ENCODE measurements at regions not wholly inside any gene's neighbourhood (a gene's known extent, or its start where the extent isn't known, plus 50 kb on each side); places are given as distances from the start of the nearest gene placed in this dataset.

- DNase-seq (ENCODE audit: low read depth): no peak
These were observed 258.4 kb downstream of the BCL11A start for GRCh38 chr2:60294901-60295635.

GRCh38 chr2:60292242-60292641 is 261.2 kb downstream of the BCL11A start:
- DNase-seq (ENCODE audit: low read depth): no peak

- no peak for DNase-seq (ENCODE audit: low read depth)
These were observed 262.9 kb downstream of the BCL11A start for GRCh38 chr2:60290509-60290908.

GRCh38 chr2:60285626-60286316 is 267.7 kb downstream of the BCL11A start:
- no peak for DNase-seq (ENCODE audit: low read depth)

GRCh38 chr2:60283626-60284025 is 269.8 kb downstream of the BCL11A start:
- DNase-seq (ENCODE audit: low read depth): no peak

GRCh38 chr2:60282886-60283285 is 270.6 kb downstream of the BCL11A start:
- DNase-seq (ENCODE audit: low read depth): no peak

GRCh38 chr2:60281730-60282129 is 271.7 kb downstream of the BCL11A start:
- no peak for DNase-seq (ENCODE audit: low read depth)

GRCh38 chr2:60280238-60280637 is 273.2 kb downstream of the BCL11A start:
- DNase-seq (ENCODE audit: low read depth): no peak

GRCh38 chr2:60278906-60279305 is 274.5 kb downstream of the BCL11A start:
- no peak for DNase-seq (ENCODE audit: low read depth)

GRCh38 chr2:60275958-60276357 is 277.5 kb downstream of the BCL11A start:
- DNase-seq (ENCODE audit: low read depth): no peak

GRCh38 chr2:60273836-60274235 is 279.6 kb downstream of the BCL11A start:
- DNase-seq (ENCODE audit: low read depth): no peak

- no peak for DNase-seq (ENCODE audit: low read depth)
These were observed 281.7 kb downstream of the BCL11A start for GRCh38 chr2:60271713-60272112.

GRCh38 chr2:60271131-60271530 is 282.3 kb downstream of the BCL11A start:
- DNase-seq (ENCODE audit: low read depth): no peak

GRCh38 chr2:60268661-60269060 is 284.8 kb downstream of the BCL11A start:
- no peak for DNase-seq (ENCODE audit: low read depth)

GRCh38 chr2:60268032-60268431 is 285.4 kb downstream of the BCL11A start:
- no peak for DNase-seq (ENCODE audit: low read depth)

GRCh38 chr2:60267122-60267521 is 286.3 kb downstream of the BCL11A start:
- no peak for DNase-seq (ENCODE audit: low read depth)

- no peak for DNase-seq (ENCODE audit: low read depth)
These were observed 291.3 kb downstream of the BCL11A start for GRCh38 chr2:60262178-60262577.

- DNase-seq (ENCODE audit: low read depth): no peak
These were observed 292.7 kb downstream of the BCL11A start for GRCh38 chr2:60260639-60261296.

- DNase-seq (ENCODE audit: low read depth): no peak
These were observed 293.7 kb downstream of the BCL11A start for GRCh38 chr2:60259781-60260180.

GRCh38 chr2:60252581-60253150 is 300.8 kb downstream of the BCL11A start:
- no peak for DNase-seq (ENCODE audit: low read depth)

GRCh38 chr2:60251247-60251646 is 302.2 kb downstream of the BCL11A start:
- DNase-seq (ENCODE audit: low read depth): no peak

GRCh38 chr2:60249879-60250278 is 303.6 kb downstream of the BCL11A start:
- no peak for DNase-seq (ENCODE audit: low read depth)

- DNase-seq (ENCODE audit: low read depth): no peak
These were observed 306.0 kb downstream of the BCL11A start for GRCh38 chr2:60247471-60247870.
